GM12874 (cell line): ENCODE measurements at regions not wholly inside any gene's neighbourhood (a gene's known extent, or its start where the extent isn't known, plus 50 kb on each side); places are given as distances from the start of the nearest gene placed in this dataset.

Experiments
- CTCF ChIP-seq: IDR thresholded peaks from 2 replicates; pipeline ENCODE4 v1.5.1; 2011; ENCODE audit warnings: low read depth, mild to moderate bottlenecking, control low read depth, low read length, moderate library complexity; ENCODE audit not compliant: insufficient read depth

- TF ChIP-seq CTCF = no peak
Measured at GRCh38 chr18:67646890-67647289, 130.4 kb upstream of the DSEL start.

GRCh38 chr18:67644226-67644625 lies 127.7 kb upstream of the DSEL start:
- no peak for TF ChIP-seq CTCF

- TF ChIP-seq CTCF = no peak
Measured at GRCh38 chr18:67639872-67640271, 123.4 kb upstream of the DSEL start.

GRCh38 chr18:67636597-67637385 lies 120.3 kb upstream of the DSEL start:
- no peak for TF ChIP-seq CTCF

GRCh38 chr18:67634631-67635338 lies 118.3 kb upstream of the DSEL start:
- no peak for TF ChIP-seq CTCF

GRCh38 chr18:67633939-67634338 lies 117.4 kb upstream of the DSEL start:
- no peak for TF ChIP-seq CTCF

GRCh38 chr18:67621906-67622305 lies 105.4 kb upstream of the DSEL start:
- no peak for TF ChIP-seq CTCF
